Left lung (tissue), 4 donors: ENCODE measurements at regions not wholly inside any gene's neighbourhood (a gene's known extent, or its start where the extent isn't known, plus 50 kb on each side); places are given as distances from the start of the nearest gene placed in this dataset.

Experiments used
- ATAC-seq: fragments of 200-7000 bp; cut with Tn5 transposase; one replicate; pipeline ENCODE4 v1.9.1; 2020; ENCODE audit warnings: moderate library complexity
- DNase-seq, 4 donors: peaks; one replicate each; pipeline ENCODE4 v3.0.0-alpha.2; 2013 to 2020
- H3K27ac ChIP-seq, 2 donors: fragments of 200-600 bp; sonication (generic) in 1 of 2; one replicate each; pipeline versions ENCODE4 v1.5.0 to v1.8.0; 2020 to 2021
- H3K27me3 ChIP-seq, 2 donors: fragments of 200-600 bp; sonication (generic) in 1 of 2; one replicate each; pipeline versions ENCODE4 v1.5.0 to v1.8.0; 2020 to 2021
- H3K36me3 ChIP-seq, 2 donors: fragments of 200-600 bp; sonication (generic) in 1 of 2; one replicate each; pipeline versions ENCODE4 v1.5.0 to v1.8.0; 2020 to 2021
- H3K4me1 ChIP-seq, 2 donors: fragments of 200-600 bp; one replicate each; pipeline ENCODE4 v1.8.0; 2021
- H3K4me3 ChIP-seq, 2 donors: fragments of 200-600 bp; sonication (generic) in 1 of 2; one replicate each; pipeline versions ENCODE4 v1.5.0 to v1.8.0; 2020 to 2021; ENCODE audit warnings: mild to moderate bottlenecking in 1 of 2
- H3K9me3 ChIP-seq, 2 donors: fragments of 200-600 bp; sonication (generic) in 1 of 2; one replicate each; pipeline versions ENCODE4 v1.5.0 to v1.8.0; 2020 to 2021
- CTCF ChIP-seq, 2 donors: fragments of 200-600 bp; sonication (generic) in 1 of 2; IDR thresholded peaks; one replicate each; pipeline versions ENCODE4 v1.5.0 to v1.8.0; 2021; ENCODE audit warnings: antibody characterized with exemption in 2 of 2
- intact Hi-C, 2 donors: fragments of 100-400 bp; cut with DNase I; formaldehyde crosslinking; loops; one replicate each; pipeline versions ENCODE4 v1.11.2 to v1.14.2; 2022
- donor health status: DM: no; HTN: yes; CAD: no.
- donor health status: DM: no; HTN: no; CAD: no.

GRCh38 chr20:52744441-52744840 lies 227.7 kb upstream of the TSHZ2 start:
- ATAC-seq = no peak
- no peak for DNase-seq
- no peak overlapping the region for H3K27ac ChIP-seq
- no peaks in the 10 kb centered on the region for H3K27me3 ChIP-seq
- H3K9me3 ChIP-seq = no peaks in the 10 kb centered on the region
- H3K4me1 ChIP-seq = no peaks in the 10 kb centered on the region
- no peak overlapping the region for H3K4me3 ChIP-seq
- no peak for TF ChIP-seq CTCF (IDR thresholded peaks at IDR 0.05)
- no peaks in the 10 kb centered on the region for H3K36me3 ChIP-seq
- intact Hi-C loops = no loop called here

GRCh38 chr20:52738081-52738480 lies 234.1 kb upstream of the TSHZ2 start:
- Histone ChIP-seq H3K27ac (no peak overlapping the region), H3K4me1 (no peaks in the 10 kb centered on the region), H3K4me3 (no peak overlapping the region), H3K27me3 (no peaks in the 10 kb centered on the region), H3K9me3 (no peaks in the 10 kb centered on the region), H3K36me3 (no peaks in the 10 kb centered on the region)
- TF ChIP-seq CTCF (IDR thresholded peaks at IDR 0.05) = no peak
- ATAC-seq (no peak), DNase-seq (no peak)
- intact Hi-C loops = no loop called here

GRCh38 chr20:52736507-52736906 lies 235.7 kb upstream of the TSHZ2 start:
- Histone ChIP-seq H3K9me3 (no peaks in the 10 kb centered on the region), H3K27ac (no peak overlapping the region), H3K36me3 (no peaks in the 10 kb centered on the region), H3K4me3 (no peak overlapping the region), H3K4me1 (no peaks in the 10 kb centered on the region), H3K27me3 (no peaks in the 10 kb centered on the region)
- DNase-seq (no peak), ATAC-seq (no peak)
- intact Hi-C loops = no loop called here
- TF ChIP-seq CTCF (IDR thresholded peaks at IDR 0.05) = no peak

GRCh38 chr20:52731093-52731492 lies 241.1 kb upstream of the TSHZ2 start:
- H3K27ac ChIP-seq = no peak overlapping the region
- H3K27me3 ChIP-seq = no peaks in the 10 kb centered on the region
- H3K4me1 ChIP-seq = no peaks in the 10 kb centered on the region
- no peak for ATAC-seq
- no peaks in the 10 kb centered on the region for H3K36me3 ChIP-seq
- TF ChIP-seq CTCF (IDR thresholded peaks at IDR 0.05) = no peak
- H3K4me3 ChIP-seq = no peak overlapping the region
- peaks cover 0 to 6% of the 10 kb centered on the region in 2 donors for H3K9me3 ChIP-seq
- peak in 2 of 4 donors; percentile 10 to 31 for DNase-seq
- intact Hi-C loops = no loop called here

GRCh38 chr20:52727740-52728456 lies 244.3 kb upstream of the TSHZ2 start:
- H3K27me3 ChIP-seq = no peaks in the 10 kb centered on the region
- H3K27ac ChIP-seq = no peak overlapping the region
- no peaks in the 10 kb centered on the region for H3K4me1 ChIP-seq
- H3K9me3 ChIP-seq = peaks cover 0 to 6% of the 10 kb centered on the region in 2 donors
- no peak overlapping the region for H3K4me3 ChIP-seq
- ATAC-seq (no peak), DNase-seq (peak in 1 of 4 donors; percentile 63)
- intact Hi-C loops = no loop called here
- TF ChIP-seq CTCF (IDR thresholded peaks at IDR 0.05) = no peak
- no peaks in the 10 kb centered on the region for H3K36me3 ChIP-seq
